ENCODE measurements at regions not wholly inside any gene's neighbourhood (a gene's known extent, or its start where the extent isn't known, plus 50 kb on each side); places are given as distances from the start of the nearest gene placed in this dataset.

GRCh38 chr17:72394531-72394930, 273.7 kb downstream of the SOX9 start:
- no peak for ATAC-seq
- intact Hi-C loops (cut with micrococcal nuclease) = no loop called here
- DNase-seq = no peak

- intact Hi-C loops (cut with micrococcal nuclease) = no loop called here
- no peak for ATAC-seq
- DNase-seq = no peak
These were observed 275.3 kb downstream of the SOX9 start for GRCh38 chr17:72396121-72396520.

GRCh38 chr17:72397223-72397667, 276.4 kb downstream of the SOX9 start:
- intact Hi-C loops (cut with micrococcal nuclease) = no loop called here
- DNase-seq (no peak), ATAC-seq (no peak)

GRCh38 chr17:72397687-72398086, 276.9 kb downstream of the SOX9 start:
- ATAC-seq (no peak), DNase-seq (no peak)
- intact Hi-C loops (cut with micrococcal nuclease) = no loop called here

- DNase-seq = no peak
- intact Hi-C loops (cut with micrococcal nuclease) = no loop called here
- ATAC-seq = no peak
These were observed 278.3 kb downstream of the SOX9 start for GRCh38 chr17:72399023-72399607.

GRCh38 chr17:72399608-72400487, 279.0 kb downstream of the SOX9 start:
- intact Hi-C loops (cut with micrococcal nuclease) = no loop called here
- no peak for DNase-seq
- no peak for ATAC-seq

GRCh38 chr17:72400488-72400827, 279.6 kb downstream of the SOX9 start:
- DNase-seq = no peak
- intact Hi-C loops (cut with micrococcal nuclease) = no loop called here

GRCh38 chr17:72400863-72401262, 280.0 kb downstream of the SOX9 start:
- ATAC-seq (no peak), DNase-seq (no peak)
- intact Hi-C loops (cut with micrococcal nuclease) = no loop called here

More at GRCh38 chr17:72400488-72400827, 279.6 kb downstream of the SOX9 start:
- ATAC-seq = no peak

GRCh38 chr17:72401883-72402726, 281.3 kb downstream of the SOX9 start:
- intact Hi-C loops (cut with micrococcal nuclease) = no loop called here
- ATAC-seq (no peak), DNase-seq (no peak)

GRCh38 chr17:72402727-72403210, 281.9 kb downstream of the SOX9 start:
- ATAC-seq (no peak), DNase-seq (no peak)
- intact Hi-C loops (cut with micrococcal nuclease) = no loop called here

GRCh38 chr17:72403713-72404209, 282.9 kb downstream of the SOX9 start:
- no peak for ATAC-seq
- intact Hi-C loops (cut with micrococcal nuclease) = no loop called here

GRCh38 chr17:72404872-72405271, 284.1 kb downstream of the SOX9 start:
- ATAC-seq = no peak
- intact Hi-C loops (cut with micrococcal nuclease) = no loop called here
- DNase-seq = no peak

More at GRCh38 chr17:72403713-72404209, 282.9 kb downstream of the SOX9 start:
- DNase-seq = no peak

- intact Hi-C loops (cut with micrococcal nuclease) = no loop called here
- DNase-seq (no peak), ATAC-seq (no peak)
These were observed 284.9 kb downstream of the SOX9 start for GRCh38 chr17:72405662-72406230.

- no peak for ATAC-seq
- intact Hi-C loops (cut with micrococcal nuclease) = no loop called here
- no peak for DNase-seq
These were observed 285.7 kb downstream of the SOX9 start for GRCh38 chr17:72406498-72406897.

- intact Hi-C loops (cut with micrococcal nuclease) = no loop called here
- DNase-seq = peak; percentile 43
These were observed 286.6 kb downstream of the SOX9 start for GRCh38 chr17:72407336-72407909.

GRCh38 chr17:72407931-72408330, 287.1 kb downstream of the SOX9 start:
- no peak for ATAC-seq
- intact Hi-C loops (cut with micrococcal nuclease) = no loop called here
- no peak for DNase-seq

More at GRCh38 chr17:72407336-72407909, 286.6 kb downstream of the SOX9 start:
- ATAC-seq = peak; percentile 77

- DNase-seq (no peak), ATAC-seq (no peak)
- intact Hi-C loops (cut with micrococcal nuclease) = no loop called here
These were observed 287.8 kb downstream of the SOX9 start for GRCh38 chr17:72408641-72409040.

- intact Hi-C loops (cut with micrococcal nuclease) = no loop called here
- ATAC-seq (no peak), DNase-seq (no peak)
These were observed 288.7 kb downstream of the SOX9 start for GRCh38 chr17:72409405-72410002.
